GM23248 (cell line): ENCODE measurements at regions not wholly inside any gene's neighbourhood (a gene's known extent, or its start where the extent isn't known, plus 50 kb on each side); places are given as distances from the start of the nearest gene placed in this dataset.

ENCODE experiments used
- DNase-seq: peaks from one replicate; pipeline ENCODE4 v3.0.0-alpha.2; 2015
- H2AFZ ChIP-seq: fragments of 200-600 bp; sonication (generic); 2 replicates; pipeline ENCODE4 v1.6.1; 2016; ENCODE audit warnings: antibody characterized with exemption
- H3F3A ChIP-seq: fragments of 200-600 bp; sonication (generic); 2 replicates; pipeline ENCODE4 v1.6.1; 2016; ENCODE audit warnings: mild to moderate bottlenecking, antibody characterized with exemption, mixed run types; ENCODE audit not compliant: insufficient read depth
- H3K27ac ChIP-seq: fragments of 200-600 bp; sonication (generic); 2 replicates; pipeline ENCODE4 v1.5.1; 2016; ENCODE audit warnings: mild to moderate bottlenecking
- H3K27me3 ChIP-seq: fragments of 200-600 bp; sonication (generic); replicated peaks from 2 replicates; pipeline ENCODE4 v1.6.1; 2016; ENCODE audit warnings: mild to moderate bottlenecking; ENCODE audit not compliant: insufficient read depth
- H3K36me3 ChIP-seq: fragments of 200-600 bp; sonication (generic); 2 replicates; pipeline ENCODE4 v1.6.1; 2016; ENCODE audit warnings: low read depth, mild to moderate bottlenecking
- H3K4me1 ChIP-seq: fragments of 200-600 bp; sonication (generic); 2 replicates; pipeline ENCODE4 v1.6.1; 2016; ENCODE audit warnings: mild to moderate bottlenecking; ENCODE audit not compliant: insufficient read depth
- H3K4me2 ChIP-seq: fragments of 200-600 bp; sonication (generic); one replicate; pipeline ENCODE4 v1.6.1; 2016; ENCODE audit warnings: mild to moderate bottlenecking; ENCODE audit not compliant: unreplicated experiment
- H3K4me3 ChIP-seq: fragments of 200-600 bp; sonication (generic); 2 replicates; pipeline ENCODE4 v1.5.1; 2016; ENCODE audit warnings: mild to moderate bottlenecking
- H3K79me2 ChIP-seq: fragments of 200-600 bp; sonication (generic); 2 replicates; pipeline ENCODE4 v1.6.1; 2016; ENCODE audit warnings: mild to moderate bottlenecking; ENCODE audit not compliant: insufficient read depth
- H3K9ac ChIP-seq: fragments of 200-600 bp; sonication (generic); 2 replicates; pipeline ENCODE4 v1.6.1; 2016; ENCODE audit warnings: mild to moderate bottlenecking
- H3K9me2 ChIP-seq: fragments of 200-600 bp; sonication (generic); 2 replicates; pipeline ENCODE4 v1.6.1; 2016; ENCODE audit warnings: mixed run types, mild to moderate bottlenecking, moderate library complexity; ENCODE audit not compliant: insufficient read depth
- H3K9me3 ChIP-seq: fragments of 200-600 bp; sonication (generic); one replicate; pipeline ENCODE4 v1.6.1; 2017; ENCODE audit warnings: low read depth
- H4K20me1 ChIP-seq: fragments of 200-600 bp; sonication (generic); 2 replicates; pipeline ENCODE4 v1.6.0; 2016; ENCODE audit not compliant: insufficient read depth
- EZH2 ChIP-seq: fragments of 200-600 bp; sonication (generic); IDR thresholded peaks from 2 replicates; pipeline ENCODE4 v1.6.1; 2018; ENCODE audit warnings: antibody characterized with exemption, mild to moderate bottlenecking; ENCODE audit not compliant: insufficient read depth, poor library complexity, severe bottlenecking
- EZH2phosphoT487 ChIP-seq: fragments of 200-600 bp; sonication (generic); IDR thresholded peaks from 2 replicates; pipeline ENCODE4 v1.6.1; 2018; ENCODE audit warnings: antibody characterized with exemption, moderate library complexity, mild to moderate bottlenecking, low read depth; ENCODE audit not compliant: insufficient read depth
- WGBS, 2 experiments: methylation state at CpG; one replicate each; pipeline ENCODE4 v1.1.6; 2015 to 2017; ENCODE audit warnings: low lambda C conversion rate in 2 of 2, low coverage in 1 of 2; ENCODE audit errors: missing lambda C conversion rate in 2 of 2; 5-methylcytosine and 5-hydroxymethylcytosine counted together
- in situ Hi-C: fragments of 300-500 bp; cut with MboI; formaldehyde crosslinking; loops from 2 replicates; pipeline ENCODE4 v1.15.0; 2020

GRCh38 chr10:83165265-83165664 is 974.0 kb upstream of the GHITM start:
- H3K9me2 ChIP-seq: no peaks in the 10 kb centered on the region
- no peaks in the 10 kb centered on the region for H3K79me2 ChIP-seq
- H3K9me3 ChIP-seq: no peaks in the 10 kb centered on the region
- no peaks in the 10 kb centered on the region for H4K20me1 ChIP-seq
- no peak overlapping the region for H3K4me2 ChIP-seq
- no peaks in the 10 kb centered on the region for H3F3A ChIP-seq
- no peaks in the 10 kb centered on the region for H3K4me1 ChIP-seq
- no peaks in the 10 kb centered on the region for H3K27me3 ChIP-seq
- H2AFZ ChIP-seq: no peak overlapping the region
- in situ Hi-C loops: no loop called here
- H3K4me3 ChIP-seq: no peak overlapping the region
- H3K9ac ChIP-seq: no peak overlapping the region
- no peak overlapping the region for H3K27ac ChIP-seq
- no peak for DNase-seq
- WGBS, 2 experiments: 1 to 2% methylated on average over 3 of the region's 3 CpGs
- H3K36me3 ChIP-seq: no peaks in the 10 kb centered on the region
- no peak for TF ChIP-seq EZH2phosphoT487
- no peak for TF ChIP-seq EZH2

- no peaks in the 10 kb centered on the region for H4K20me1 ChIP-seq
- no peaks in the 10 kb centered on the region for H3K27me3 ChIP-seq
- no peak overlapping the region for H3K4me2 ChIP-seq
- H3K9me3 ChIP-seq: no peaks in the 10 kb centered on the region
- H3K27ac ChIP-seq: no peak overlapping the region
- H3K4me3 ChIP-seq: no peak overlapping the region
- no peak overlapping the region for H3K9ac ChIP-seq
- in situ Hi-C loops: no loop called here
- no peak for DNase-seq
- H3K9me2 ChIP-seq: no peaks in the 10 kb centered on the region
- H3F3A ChIP-seq: no peaks in the 10 kb centered on the region
- no peaks in the 10 kb centered on the region for H3K79me2 ChIP-seq
- H3K4me1 ChIP-seq: no peaks in the 10 kb centered on the region
- 14% methylated on average over 5 of the region's 5 CpGs for WGBS, 2 experiments
- no peaks in the 10 kb centered on the region for H3K36me3 ChIP-seq
- TF ChIP-seq EZH2phosphoT487: no peak
- TF ChIP-seq EZH2: no peak
- H2AFZ ChIP-seq: no peak overlapping the region
Observed at GRCh38 chr10:83166344-83166743, 973.0 kb upstream of the GHITM start.

GRCh38 chr10:83167081-83167480 is 972.2 kb upstream of the GHITM start:
- Histone ChIP-seq H4K20me1 (no peaks in the 10 kb centered on the region), H3K9me3 (no peaks in the 10 kb centered on the region), H3K4me2 (no peak overlapping the region), H2AFZ (no peak overlapping the region), H3K36me3 (no peaks in the 10 kb centered on the region), H3K79me2 (no peaks in the 10 kb centered on the region), H3K27ac (no peak overlapping the region), H3K4me1 (no peaks in the 10 kb centered on the region), H3K4me3 (no peak overlapping the region), H3K9ac (no peak overlapping the region), H3K27me3 (no peaks in the 10 kb centered on the region), H3K9me2 (no peaks in the 10 kb centered on the region), H3F3A (no peaks in the 10 kb centered on the region)
- in situ Hi-C loops: no loop called here
- no peak for DNase-seq
- WGBS, 2 experiments: 25 to 35% methylated on average over 4 of the region's 4 CpGs
- TF ChIP-seq EZH2phosphoT487 (no peak), EZH2 (no peak)

- Histone ChIP-seq H4K20me1 (no peaks in the 10 kb centered on the region), H3K27ac (no peak overlapping the region), H3K4me2 (no peak overlapping the region), H3K4me3 (no peak overlapping the region), H3K9ac (no peak overlapping the region), H3K9me3 (no peaks in the 10 kb centered on the region), H2AFZ (no peak overlapping the region), H3K9me2 (no peaks in the 10 kb centered on the region), H3F3A (no peaks in the 10 kb centered on the region), H3K36me3 (no peaks in the 10 kb centered on the region), H3K4me1 (no peaks in the 10 kb centered on the region), H3K27me3 (no peaks in the 10 kb centered on the region), H3K79me2 (no peaks in the 10 kb centered on the region)
- 24 to 28% methylated on average over 2 of the region's 2 CpGs for WGBS, 2 experiments
- in situ Hi-C loops: no loop called here
- DNase-seq: no peak
- no peak for TF ChIP-seq EZH2
- TF ChIP-seq EZH2phosphoT487: no peak
Observed at GRCh38 chr10:83176901-83177300, 962.4 kb upstream of the GHITM start.

GRCh38 chr10:83178526-83178925 is 960.8 kb upstream of the GHITM start:
- no peak overlapping the region for H2AFZ ChIP-seq
- H3K27ac ChIP-seq: no peak overlapping the region
- no peaks in the 10 kb centered on the region for H3K9me2 ChIP-seq
- no peak overlapping the region for H3K4me2 ChIP-seq
- no peaks in the 10 kb centered on the region for H3K36me3 ChIP-seq
- no peak overlapping the region for H3K9ac ChIP-seq
- no peak for DNase-seq
- no peak overlapping the region for H3K4me3 ChIP-seq
- no peaks in the 10 kb centered on the region for H3K9me3 ChIP-seq
- H3K27me3 ChIP-seq: no peaks in the 10 kb centered on the region
- H4K20me1 ChIP-seq: no peaks in the 10 kb centered on the region
- in situ Hi-C loops: no loop called here
- TF ChIP-seq EZH2: no peak
- TF ChIP-seq EZH2phosphoT487: no peak
- no peaks in the 10 kb centered on the region for H3K4me1 ChIP-seq
- H3K79me2 ChIP-seq: no peaks in the 10 kb centered on the region
- no peaks in the 10 kb centered on the region for H3F3A ChIP-seq
